BJ (cell line): ENCODE measurements at regions not wholly inside any gene's neighbourhood (a gene's known extent, or its start where the extent isn't known, plus 50 kb on each side); places are given as distances from the start of the nearest gene placed in this dataset.

Experiments used
- CTCF ChIA-PET: fragments of 350-600 bp; formaldehyde crosslinking; extraction: SDS; loops from one replicate; lab custom pipeline; 2021; ENCODE audit warnings: antibody characterized with exemption, inconsistent platforms; lab: Yijun Ruan, JAX
- POLR2A ChIA-PET: fragments of 300-600 bp; sonication (Branson Sonifier 250); formaldehyde crosslinking; extraction: SDS; loops from one replicate; lab custom pipeline; 2021; ENCODE audit warnings: antibody characterized with exemption; lab: Charles Lee
- DNase-seq: peaks from one replicate; pipeline ENCODE4 v3.0.0-alpha.2; 2011; ENCODE audit warnings: low read depth
- H3K27me3 ChIP-seq: 2 replicates; pipeline ENCODE4 v1.6.0; 2011; ENCODE audit warnings: low read length; ENCODE audit not compliant: control insufficient read depth, insufficient read depth
- H3K36me3 ChIP-seq: 2 replicates; pipeline ENCODE4 v1.5.1; 2011; ENCODE audit warnings: low read length; ENCODE audit not compliant: control insufficient read depth, insufficient read depth
- H3K4me3 ChIP-seq: 2 replicates; pipeline ENCODE4 v1.5.1; 2011; ENCODE audit warnings: low read depth, mild to moderate bottlenecking, control low read depth, low read length
- CTCF ChIP-seq: IDR thresholded peaks from 2 replicates; pipeline ENCODE4 v1.5.1; 2011; ENCODE audit warnings: low read depth, mild to moderate bottlenecking, control low read depth, inconsistent platforms, low read length, moderate library complexity; ENCODE audit not compliant: insufficient read depth

GRCh38 chr11:71114124-71114851 is 138.1 kb downstream of the SHANK2 start:
- POLR2A ChIA-PET = no interaction called here
- Histone ChIP-seq H3K27me3 (peaks cover 2% of the 10 kb centered on the region), H3K4me3 (no peak overlapping the region), H3K36me3 (no peaks in the 10 kb centered on the region)
- CTCF ChIA-PET = interaction anchor here (1.2 to 1.6 kb wide), 2 partner anchors 8 to 14 kb away, joined by 3 to 5 read pairs; no protein-coding TSS in a partner anchor
- no peak for TF ChIP-seq CTCF
- no peak for DNase-seq

- TF ChIP-seq CTCF = no peak
- no peak overlapping the region for H3K4me3 ChIP-seq
- peaks cover 2% of the 10 kb centered on the region for H3K27me3 ChIP-seq
- no peak for DNase-seq
- no peaks in the 10 kb centered on the region for H3K36me3 ChIP-seq
- POLR2A ChIA-PET = no interaction called here
- CTCF ChIA-PET = no interaction called here
Measured at GRCh38 chr11:71112990-71113389, 139.4 kb downstream of the SHANK2 start.

GRCh38 chr11:71112454-71112853 is 139.9 kb downstream of the SHANK2 start:
- ChIA-PET CTCF (no interaction called here), POLR2A (no interaction called here)
- DNase-seq = no peak
- peaks cover 2% of the 10 kb centered on the region for H3K27me3 ChIP-seq
- no peak for TF ChIP-seq CTCF
- no peaks in the 10 kb centered on the region for H3K36me3 ChIP-seq
- H3K4me3 ChIP-seq = no peak overlapping the region

GRCh38 chr11:71109586-71109985 is 142.8 kb downstream of the SHANK2 start:
- no peak for DNase-seq

GRCh38 chr11:71109186-71109585 is 143.2 kb downstream of the SHANK2 start:
- Histone ChIP-seq H3K36me3 (no peaks in the 10 kb centered on the region), H3K27me3 (peaks cover 2% of the 10 kb centered on the region), H3K4me3 (no peak overlapping the region)
- TF ChIP-seq CTCF = no peak
- ChIA-PET POLR2A (no interaction called here), CTCF (no interaction called here)
- no peak for DNase-seq

More at GRCh38 chr11:71109586-71109985, 142.8 kb downstream of the SHANK2 start:
- no peaks in the 10 kb centered on the region for H3K36me3 ChIP-seq
- ChIA-PET CTCF (no interaction called here), POLR2A (no interaction called here)
- H3K4me3 ChIP-seq = no peak overlapping the region
- TF ChIP-seq CTCF = no peak
- peaks cover 2% of the 10 kb centered on the region for H3K27me3 ChIP-seq
